Hepatocyte (in vitro differentiated cells): ENCODE measurements at regions not wholly inside any gene's neighbourhood (a gene's known extent, or its start where the extent isn't known, plus 50 kb on each side); places are given as distances from the start of the nearest gene placed in this dataset.

Experiments
- EZH2 ChIP-seq: fragments of 200-600 bp; sonication (generic); IDR thresholded peaks from 2 replicates; pipeline ENCODE4 v1.6.1; 2016; ENCODE audit warnings: antibody characterized with exemption, mild to moderate bottlenecking, borderline replicate concordance
- TF ChIP-seq, protein P1 (sequence below): fragments of 200-600 bp; sonication (generic); IDR thresholded peaks from 2 replicates; pipeline ENCODE4 v1.5.1; 2016; ENCODE audit warnings: antibody characterized with exemption, mild to moderate bottlenecking; ENCODE audit not compliant: poor library complexity

DNA sequence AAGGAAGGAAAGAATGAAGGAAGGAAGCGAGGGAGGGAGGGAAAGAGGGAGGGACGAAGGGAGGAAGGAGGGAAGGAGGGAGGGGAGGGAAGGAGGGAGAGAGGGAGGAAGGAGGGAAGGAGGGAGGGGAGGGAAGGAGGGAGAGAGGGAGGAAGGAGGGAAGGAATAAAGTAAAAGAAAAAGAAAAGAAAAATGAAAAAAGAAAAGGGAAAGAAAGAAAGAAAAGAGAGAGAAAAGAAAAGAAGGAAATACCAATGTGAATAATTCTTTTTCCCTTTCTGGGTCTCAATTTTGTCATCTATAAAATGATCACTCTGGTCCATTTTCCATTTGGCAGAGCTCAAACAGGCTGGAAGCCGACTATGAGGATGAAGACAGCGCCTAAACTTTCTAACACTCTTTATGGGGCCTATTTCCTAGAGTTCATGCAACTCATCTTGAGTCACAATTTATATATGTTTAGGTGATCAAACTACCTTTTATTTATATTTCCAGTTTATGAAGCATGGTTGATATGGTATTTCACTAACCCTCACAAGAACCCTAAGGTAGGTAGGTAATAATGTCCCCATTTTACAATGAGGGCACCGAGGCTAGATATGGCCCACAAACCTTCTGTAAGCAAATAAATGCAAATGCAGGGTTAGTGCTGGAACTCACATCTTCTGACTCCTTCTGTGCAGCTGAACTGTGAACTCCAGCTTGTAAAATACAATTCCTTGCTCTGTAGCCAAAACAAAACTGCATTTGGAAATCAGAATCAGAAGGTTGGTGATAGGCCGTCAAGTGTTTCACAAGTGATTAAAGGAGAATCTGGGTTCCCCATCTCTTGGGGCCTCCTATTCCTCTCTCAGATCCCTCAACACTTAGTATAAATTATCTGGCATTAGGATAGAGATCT, 434.3 kb downstream of the ETS1 start:
- TF ChIP-seq, protein P1, sequence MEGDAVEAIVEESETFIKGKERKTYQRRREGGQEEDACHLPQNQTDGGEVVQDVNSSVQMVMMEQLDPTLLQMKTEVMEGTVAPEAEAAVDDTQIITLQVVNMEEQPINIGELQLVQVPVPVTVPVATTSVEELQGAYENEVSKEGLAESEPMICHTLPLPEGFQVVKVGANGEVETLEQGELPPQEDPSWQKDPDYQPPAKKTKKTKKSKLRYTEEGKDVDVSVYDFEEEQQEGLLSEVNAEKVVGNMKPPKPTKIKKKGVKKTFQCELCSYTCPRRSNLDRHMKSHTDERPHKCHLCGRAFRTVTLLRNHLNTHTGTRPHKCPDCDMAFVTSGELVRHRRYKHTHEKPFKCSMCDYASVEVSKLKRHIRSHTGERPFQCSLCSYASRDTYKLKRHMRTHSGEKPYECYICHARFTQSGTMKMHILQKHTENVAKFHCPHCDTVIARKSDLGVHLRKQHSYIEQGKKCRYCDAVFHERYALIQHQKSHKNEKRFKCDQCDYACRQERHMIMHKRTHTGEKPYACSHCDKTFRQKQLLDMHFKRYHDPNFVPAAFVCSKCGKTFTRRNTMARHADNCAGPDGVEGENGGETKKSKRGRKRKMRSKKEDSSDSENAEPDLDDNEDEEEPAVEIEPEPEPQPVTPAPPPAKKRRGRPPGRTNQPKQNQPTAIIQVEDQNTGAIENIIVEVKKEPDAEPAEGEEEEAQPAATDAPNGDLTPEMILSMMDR: no peak
- no peak for TF ChIP-seq EZH2
